CD4-positive, alpha-beta T cell treated with Interleukin-12 subunit alpha and Interleukin-12 subunit beta, for 1 hour (primary cell): ENCODE measurements at regions not wholly inside any gene's neighbourhood (a gene's known extent, or its start where the extent isn't known, plus 50 kb on each side); places are given as distances from the start of the nearest gene placed in this dataset.
"Not testable (repeated sequence)": the region's sequence is repeated elsewhere in the genome, so short reads cannot be mapped to it uniquely, and the experiment has no call there.

ENCODE experiments used
- DNase-seq: peaks from one replicate; pipeline ENCODE4 v3.0.0-alpha.2; 2020

DNA sequence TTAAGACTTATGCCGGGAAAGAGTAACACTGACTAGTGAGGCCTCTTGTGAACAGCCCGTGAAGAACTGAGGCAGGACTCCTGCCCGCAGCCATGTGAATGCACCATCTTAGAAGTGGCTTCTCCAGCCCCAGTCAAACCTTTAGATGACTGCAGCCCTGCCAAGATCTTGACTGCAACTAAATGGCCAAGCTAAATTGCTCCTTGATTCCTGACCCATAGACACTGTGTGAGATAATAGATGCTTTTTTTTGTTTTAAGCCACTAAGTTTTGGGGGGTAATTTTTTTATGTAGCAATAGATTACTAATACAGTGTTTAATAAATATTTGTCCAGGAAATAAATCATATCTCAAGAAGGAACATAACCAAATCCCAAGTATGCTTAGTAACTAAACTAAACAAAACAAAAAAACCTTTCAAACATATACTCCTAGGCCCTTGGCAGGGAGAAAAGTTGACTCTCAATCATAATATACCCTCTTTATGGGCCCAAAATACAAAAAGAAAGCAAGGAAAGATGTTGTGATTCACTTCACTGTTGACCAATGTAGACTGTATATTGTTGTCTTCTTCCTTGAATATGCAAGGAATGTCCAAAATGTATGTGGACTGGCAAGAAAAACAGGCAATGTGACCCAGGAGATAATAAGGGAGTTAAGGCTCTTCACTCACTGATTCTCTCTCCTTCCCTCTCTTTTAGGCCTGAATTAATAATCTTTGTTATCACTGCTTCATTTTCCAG is 79.7 kb upstream of the ZNF366 start:
- DNase-seq, result no peak

DNA sequence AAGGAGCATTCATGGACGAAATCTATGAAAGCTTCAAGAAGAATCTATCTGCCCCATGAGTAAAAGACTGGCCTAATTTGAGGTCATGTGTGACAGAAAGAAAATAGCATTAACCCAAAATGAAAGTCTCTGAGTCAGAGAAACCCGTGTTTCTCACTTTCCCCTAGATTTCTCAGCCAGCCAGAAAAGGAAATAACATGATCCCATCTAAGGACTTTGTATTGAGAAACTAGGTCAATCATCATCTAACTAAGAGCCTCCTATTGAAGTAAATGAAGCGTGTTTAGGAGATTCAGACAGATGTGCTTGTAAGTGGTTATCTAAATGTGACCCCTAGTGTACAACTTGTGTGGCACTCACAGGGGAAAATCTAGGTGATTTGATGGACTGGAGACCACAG is 77.3 kb upstream of the ZNF366 start:
- DNase-seq, result no peak

DNA sequence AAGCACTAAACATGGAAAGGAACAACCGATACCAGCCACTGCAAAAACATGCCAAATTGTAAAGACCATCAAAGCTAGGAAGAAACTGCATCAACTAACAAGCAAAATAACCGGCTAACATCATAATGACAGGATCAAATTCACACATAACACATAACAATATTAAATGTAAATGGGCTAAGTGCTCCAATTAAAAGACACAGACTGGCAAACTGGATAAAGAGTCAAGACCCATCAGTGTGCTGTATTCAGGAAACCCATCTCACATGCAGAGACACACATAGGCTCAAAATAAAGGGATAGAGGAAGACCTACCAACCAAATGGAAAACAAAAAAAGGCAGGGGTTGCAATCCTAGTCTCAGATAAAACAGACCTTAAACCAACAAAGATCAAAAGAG is 72.1 kb upstream of the ZNF366 start:
- not testable (repeated sequence) for DNase-seq

DNA sequence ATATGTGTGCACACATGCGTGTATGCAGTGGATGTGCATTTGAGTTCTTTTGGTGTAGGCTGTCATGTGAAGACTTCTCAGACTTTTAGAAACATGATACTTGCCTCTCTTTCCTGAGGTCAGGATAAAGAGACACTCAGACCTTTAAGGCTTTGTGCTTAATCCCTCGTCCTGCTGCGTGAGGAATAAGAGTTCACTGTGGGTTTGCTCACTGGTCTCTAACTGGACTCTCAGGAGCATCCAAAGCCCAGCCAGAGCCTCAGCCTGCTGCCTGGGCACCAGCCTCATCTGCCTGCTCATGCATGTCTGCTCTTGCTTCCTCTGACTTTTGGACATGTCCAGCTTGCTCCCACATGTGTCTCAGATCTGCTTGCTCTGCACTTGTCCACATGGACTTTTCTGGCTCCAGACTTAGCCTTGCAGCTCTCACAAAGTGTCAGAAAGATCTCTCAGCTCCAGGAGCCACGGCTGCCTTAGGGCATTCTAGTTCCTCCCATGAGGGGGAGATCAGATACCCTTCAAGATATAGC is 65.1 kb upstream of the ZNF366 start:
- DNase-seq, result no peak

DNA sequence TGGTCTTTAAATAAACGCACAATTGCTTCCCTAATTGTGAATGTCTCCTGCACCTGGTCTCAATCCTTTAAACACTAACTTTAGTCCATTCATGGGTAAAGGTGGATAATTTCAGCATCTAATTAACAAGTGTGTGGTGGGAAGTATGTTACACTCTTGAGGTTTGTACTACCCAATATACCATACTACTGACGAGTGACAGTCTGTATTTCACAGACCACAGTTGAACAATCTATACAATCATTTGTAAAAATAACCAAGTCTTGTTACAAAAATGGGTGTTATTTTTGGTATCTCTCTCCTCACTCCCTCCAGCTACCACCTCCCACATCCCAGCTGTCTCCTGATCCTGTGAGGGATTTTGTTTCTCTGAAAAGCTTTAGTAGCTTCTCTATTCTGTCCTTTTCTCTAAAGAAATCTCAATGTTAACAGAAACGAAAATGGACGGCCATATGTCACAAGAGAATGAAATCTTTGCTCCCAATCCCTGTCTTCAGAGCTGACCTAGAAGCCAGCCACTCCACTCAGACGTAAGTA is 62.3 kb upstream of the ZNF366 start:
- no peak for DNase-seq

DNA sequence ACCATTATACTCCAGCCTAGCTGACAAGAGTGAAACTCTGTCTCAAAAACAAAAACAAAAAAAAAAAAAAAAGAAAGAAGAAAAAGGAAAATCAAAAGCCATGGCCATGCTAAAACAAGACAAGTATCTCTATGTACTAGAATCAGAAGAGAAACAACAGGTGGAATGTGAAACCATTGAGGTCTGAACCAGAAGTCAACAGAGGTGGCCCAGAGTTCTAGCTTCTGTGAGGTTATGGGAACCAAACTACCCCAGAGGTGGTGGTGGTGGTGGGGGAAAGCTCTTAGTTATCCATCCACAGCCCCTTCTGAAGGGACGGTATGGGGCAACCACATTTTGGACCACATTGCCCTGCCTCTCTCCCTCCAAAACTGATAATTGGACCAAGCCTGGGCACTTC is 59.5 kb upstream of the ZNF366 start:
- no peak for DNase-seq

DNA sequence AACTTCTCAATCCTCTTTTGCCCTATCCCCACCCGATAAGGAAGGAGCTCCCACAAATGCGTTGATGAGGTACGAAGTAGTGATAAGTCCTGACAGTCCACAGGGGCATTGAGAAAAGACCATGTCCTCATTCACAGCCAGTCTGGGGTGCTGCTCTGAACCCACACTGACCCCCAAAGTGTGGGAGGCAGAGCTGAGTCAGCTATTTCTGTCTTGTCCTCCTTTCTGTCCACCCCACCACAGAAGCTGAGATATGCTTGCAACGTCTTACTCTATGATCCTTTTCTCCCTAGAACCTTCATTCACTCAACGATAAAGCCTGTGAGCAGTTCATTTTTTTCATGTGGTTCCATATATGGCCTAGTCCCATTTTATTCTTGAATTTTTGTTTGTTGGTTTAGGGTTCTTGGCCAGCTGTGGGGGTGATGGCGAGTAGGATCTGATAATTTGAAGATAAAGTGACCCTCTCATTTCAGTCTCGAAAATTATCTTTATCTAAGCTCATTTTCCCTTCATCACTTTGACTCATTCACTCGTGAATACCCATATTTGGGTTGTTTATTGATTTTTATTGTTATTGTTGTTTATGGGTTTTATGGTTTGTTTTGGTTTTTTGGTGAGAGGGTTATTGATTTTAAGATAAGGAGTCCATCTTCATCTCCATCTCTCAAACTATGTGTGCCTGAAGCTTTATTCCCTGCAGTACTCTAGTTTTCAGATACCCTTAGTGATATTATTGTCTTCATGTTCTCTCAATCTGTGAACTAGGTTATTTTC is 58.5 kb upstream of the ZNF366 start:
- DNase-seq, result no peak

DNA sequence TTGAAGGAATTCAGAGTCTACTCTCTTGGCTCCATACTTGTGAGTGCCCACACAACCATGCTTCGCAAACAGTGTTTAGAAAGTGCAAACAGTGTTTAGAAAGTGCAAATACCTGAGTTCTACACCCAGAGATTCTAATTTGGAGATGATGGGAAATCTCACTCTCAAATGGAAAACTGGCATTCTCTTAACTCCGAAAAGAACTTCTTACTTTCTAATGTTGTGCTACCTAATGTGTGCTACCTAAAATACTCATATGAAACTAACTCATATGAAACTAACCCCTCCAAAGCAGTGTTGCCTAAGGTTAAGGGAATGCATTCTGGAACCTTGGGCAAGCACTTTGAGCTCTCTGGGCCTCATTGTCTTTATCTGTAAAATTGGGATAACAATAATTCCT is 55.5 kb upstream of the ZNF366 start:
- no peak for DNase-seq

DNA sequence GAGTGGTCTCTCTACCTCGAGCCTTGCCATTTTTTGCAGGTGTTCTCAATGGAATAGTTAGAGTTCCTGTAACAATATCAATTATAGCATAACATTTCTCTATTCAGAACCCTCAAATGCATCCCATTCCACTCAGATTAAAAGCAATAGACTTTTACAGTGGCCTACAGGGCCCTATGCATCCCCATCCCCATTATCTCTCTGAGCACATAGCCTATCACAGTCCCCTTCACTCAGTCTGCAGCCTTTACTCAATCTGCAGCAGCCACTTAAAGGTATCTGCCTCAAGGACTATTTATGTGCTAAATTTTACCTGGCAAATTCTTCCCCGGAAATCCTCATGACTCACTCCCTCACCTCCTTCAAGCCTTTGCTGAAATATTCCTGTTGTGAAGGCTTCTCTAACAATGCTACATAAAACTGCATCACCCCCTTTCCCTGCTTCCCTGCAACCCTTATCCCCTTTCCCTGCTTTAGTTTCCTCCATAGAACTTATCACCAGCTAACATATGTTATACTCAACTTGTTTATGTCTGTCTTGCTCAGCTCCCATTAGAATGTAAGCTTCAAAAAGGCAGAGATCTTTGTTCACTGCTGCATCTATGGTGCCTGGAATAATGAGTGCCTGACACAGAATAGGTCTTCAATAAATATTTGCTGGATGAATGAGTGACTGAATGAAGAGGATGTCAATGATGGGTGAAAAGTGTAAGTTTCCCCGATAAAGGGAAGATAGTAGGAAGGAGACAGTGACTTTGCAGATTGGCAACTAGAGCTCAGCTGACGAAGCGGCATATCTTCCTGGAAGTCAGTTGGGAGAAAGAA is 54.1 kb upstream of the ZNF366 start:
- DNase-seq, result no peak

DNA sequence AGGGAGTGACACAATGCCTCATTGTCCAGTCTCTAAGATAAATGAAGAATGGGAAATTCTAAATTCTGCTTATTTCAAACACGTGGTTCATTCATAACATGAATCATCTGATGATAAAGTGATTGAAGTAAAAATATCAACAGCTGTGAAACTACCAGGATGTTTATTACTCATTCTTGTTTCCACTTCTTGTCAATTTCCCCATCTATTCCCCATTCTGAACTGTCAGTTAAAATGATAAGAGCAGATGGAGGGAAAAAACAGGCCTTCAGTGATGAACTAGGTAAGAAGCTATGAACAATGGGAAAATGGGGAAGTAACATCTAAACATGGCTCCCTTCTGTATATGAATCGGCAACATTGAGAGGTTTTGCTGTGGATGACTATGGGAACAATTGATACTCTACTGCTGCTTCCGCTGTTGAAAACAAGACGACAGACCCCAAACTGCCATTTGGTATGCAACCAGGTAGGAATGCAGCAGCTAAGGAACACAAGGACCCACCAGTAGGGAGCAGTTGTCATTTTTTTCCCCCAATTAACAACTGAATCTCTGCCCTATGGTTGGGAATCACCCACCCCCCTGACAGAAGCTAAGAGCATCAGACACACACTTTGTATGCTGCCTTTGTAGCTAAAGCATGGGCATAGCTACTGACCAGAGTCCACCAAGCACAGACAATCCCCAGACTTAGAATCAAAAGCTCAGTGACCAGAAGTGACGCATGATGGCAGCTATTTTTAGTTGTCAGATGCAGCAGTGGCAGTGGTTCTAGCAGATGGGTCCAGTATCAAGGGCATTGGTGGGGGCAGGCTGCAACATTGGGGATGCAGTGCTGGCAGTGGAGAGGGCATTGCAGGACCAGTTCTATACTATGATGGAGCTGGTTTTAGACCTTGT is 52.9 kb upstream of the ZNF366 start:
- no peak for DNase-seq

DNA sequence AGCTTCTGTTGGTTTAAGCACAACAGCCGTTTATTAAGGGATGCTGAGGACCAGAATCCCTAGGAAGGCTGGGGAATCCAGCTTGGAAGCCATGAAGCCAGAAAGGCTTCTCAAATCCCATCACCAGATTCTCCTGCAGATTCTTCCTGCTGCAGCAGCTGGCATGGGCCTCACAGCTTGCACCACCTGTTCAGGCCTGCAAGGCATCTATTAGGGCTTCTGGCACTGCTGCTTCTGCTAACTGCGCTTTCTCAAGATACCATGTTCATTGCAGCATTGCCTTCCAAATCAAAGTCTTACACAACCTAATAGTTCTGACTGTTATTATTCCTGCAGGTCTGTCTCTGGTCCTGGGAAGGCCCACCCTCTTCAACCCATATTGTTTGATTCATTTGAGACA is 51.2 kb upstream of the ZNF366 start:
- DNase-seq, result no peak

DNA sequence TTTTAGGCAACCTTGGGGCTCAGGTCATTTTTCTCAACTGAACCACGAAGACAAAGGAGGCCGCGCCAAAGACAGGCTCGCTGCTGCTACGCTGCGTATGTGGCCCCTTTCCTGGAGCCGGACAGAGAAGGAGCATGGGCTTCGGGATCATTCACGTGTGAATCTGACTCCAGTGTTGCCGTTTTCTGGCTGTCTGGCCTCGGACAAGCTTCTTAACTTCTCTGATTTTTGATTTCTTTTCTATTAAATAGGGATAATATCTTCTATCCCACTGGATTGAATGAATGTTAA is 50.8 kb upstream of the ZNF366 start:
- DNase-seq, result no peak

DNA sequence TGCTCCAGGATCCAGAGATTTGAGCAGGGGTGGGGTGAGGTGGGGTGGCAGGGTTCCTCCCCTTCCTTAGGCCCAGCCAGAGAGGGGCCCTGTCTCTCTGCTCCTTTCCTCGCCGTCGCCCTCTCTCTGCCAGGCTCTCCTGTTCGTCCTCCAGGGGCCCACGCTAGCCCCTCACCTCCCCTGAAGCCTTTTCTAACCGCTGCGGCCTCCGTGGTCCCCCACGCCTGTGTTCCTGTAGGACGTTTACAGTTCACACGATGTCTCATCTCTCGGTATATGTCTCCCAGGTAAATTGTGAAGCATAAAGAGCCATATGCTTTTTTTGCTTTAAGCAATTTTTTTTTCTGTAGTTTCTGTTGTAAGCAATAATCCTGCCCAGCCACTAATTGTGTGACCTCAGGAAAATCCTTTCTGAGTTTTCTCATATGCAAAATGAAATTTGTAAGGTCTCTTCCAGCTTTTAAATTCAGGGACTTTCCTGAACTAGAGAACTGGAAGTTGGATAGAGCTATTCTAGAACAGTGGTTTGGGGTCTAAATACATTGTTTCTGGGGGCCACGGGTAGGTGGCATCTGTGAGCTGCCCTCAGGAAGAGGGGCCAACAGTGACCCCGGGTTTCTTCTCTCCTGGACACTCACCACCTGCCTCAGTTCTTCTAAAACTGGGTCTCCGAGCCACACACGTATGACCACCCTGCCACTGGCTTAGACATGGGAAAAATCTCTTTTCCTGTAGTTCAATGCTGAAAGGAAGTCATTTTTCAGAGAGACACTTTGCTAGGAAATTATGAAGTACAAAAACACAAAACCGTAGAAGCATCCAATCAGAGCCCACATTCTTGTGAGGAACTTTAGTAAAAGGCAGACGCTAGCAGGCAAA is 50.2 kb upstream of the ZNF366 start:
- no peak for DNase-seq
